Neural progenitor cell (in vitro differentiated cells): ENCODE measurements at regions not wholly inside any gene's neighbourhood (a gene's known extent, or its start where the extent isn't known, plus 50 kb on each side); places are given as distances from the start of the nearest gene placed in this dataset.
A peak's percentile ranks its signal among the peaks of the same experiment; 100 is the strongest.

Source experiments
- DNase-seq: peaks from one replicate; pipeline ENCODE4 v3.0.0-alpha.2; 2016; ENCODE audit warnings: low spot score
- H2AFZ ChIP-seq: fragments of 200-600 bp; sonication (generic); replicated peaks from 2 replicates; pipeline ENCODE4 v1.6.1; 2016; ENCODE audit warnings: antibody characterized with exemption
- H3F3A ChIP-seq: fragments of 200-600 bp; sonication (generic); 2 replicates; pipeline ENCODE4 v1.6.1; 2016; ENCODE audit warnings: antibody characterized with exemption, low read depth
- H3K27ac ChIP-seq: fragments of 200-600 bp; sonication (generic); 2 replicates; pipeline ENCODE4 v1.5.1; 2016; ENCODE audit warnings: mild to moderate bottlenecking
- H3K27me3 ChIP-seq: fragments of 200-600 bp; sonication (generic); 2 replicates; pipeline ENCODE4 v1.6.1; 2016; ENCODE audit warnings: mild to moderate bottlenecking, moderate library complexity
- H3K36me3 ChIP-seq: fragments of 200-600 bp; sonication (generic); 2 replicates; pipeline ENCODE4 v1.5.1; 2016
- H3K4me1 ChIP-seq: fragments of 200-600 bp; sonication (generic); 2 replicates; pipeline ENCODE4 v1.6.1; 2016; ENCODE audit warnings: mixed run types
- H3K4me2 ChIP-seq: fragments of 200-600 bp; sonication (generic); 2 replicates; pipeline ENCODE4 v1.6.1; 2016
- H3K4me3 ChIP-seq: fragments of 200-600 bp; sonication (generic); 2 replicates; pipeline ENCODE4 v1.5.1; 2016
- H3K79me2 ChIP-seq: fragments of 200-600 bp; sonication (generic); 2 replicates; pipeline ENCODE4 v1.6.1; 2016; ENCODE audit warnings: low read depth
- H3K9ac ChIP-seq: fragments of 200-600 bp; sonication (generic); 2 replicates; pipeline ENCODE4 v1.6.1; 2016
- H3K9me3 ChIP-seq: fragments of 200-600 bp; sonication (generic); 2 replicates; pipeline ENCODE4 v1.5.1; 2016; ENCODE audit warnings: low read depth
- H4K20me1 ChIP-seq: fragments of 200-600 bp; sonication (generic); 2 replicates; pipeline ENCODE4 v1.6.1; 2016; ENCODE audit warnings: low read depth
- H3K27ac Mint-ChIP-seq: 3 replicates; pipeline ENCODE4 v1.8.0; 2021; ENCODE audit warnings: mixed read lengths
- H3K27me3 Mint-ChIP-seq: 2 replicates; pipeline ENCODE4 v1.8.0; 2022; ENCODE audit warnings: low read depth, mild to moderate bottlenecking, inconsistent platforms, moderate library complexity, mixed read lengths; ENCODE audit not compliant: insufficient read depth
- H3K36me3 Mint-ChIP-seq: 3 replicates; pipeline ENCODE4 v1.8.0; 2021; ENCODE audit warnings: mixed read lengths
- H3K4me1 Mint-ChIP-seq: 3 replicates; pipeline ENCODE4 v1.8.0; 2021; ENCODE audit warnings: mixed read lengths
- H3K4me3 Mint-ChIP-seq: 3 replicates; pipeline ENCODE4 v1.8.0; 2021; ENCODE audit warnings: mild to moderate bottlenecking, moderate library complexity, mixed read lengths
- H3K9me3 Mint-ChIP-seq: 3 replicates; pipeline ENCODE4 v1.8.0; 2020; ENCODE audit warnings: mixed read lengths
- EZH2 ChIP-seq: fragments of 200-600 bp; sonication (generic); IDR thresholded peaks from 2 replicates; pipeline ENCODE4 v1.6.1; 2017; ENCODE audit warnings: antibody characterized with exemption, mild to moderate bottlenecking, moderate library complexity
- EZH2phosphoT487 ChIP-seq: fragments of 200-600 bp; sonication (generic); IDR thresholded peaks from 2 replicates; pipeline ENCODE4 v1.6.1; 2017; ENCODE audit warnings: antibody characterized with exemption
- TF ChIP-seq, protein P1 (sequence below): fragments of 200-600 bp; sonication (generic); IDR thresholded peaks from 2 replicates; pipeline ENCODE4 v1.5.1; 2017; ENCODE audit warnings: antibody characterized with exemption, mild to moderate bottlenecking

DNA sequence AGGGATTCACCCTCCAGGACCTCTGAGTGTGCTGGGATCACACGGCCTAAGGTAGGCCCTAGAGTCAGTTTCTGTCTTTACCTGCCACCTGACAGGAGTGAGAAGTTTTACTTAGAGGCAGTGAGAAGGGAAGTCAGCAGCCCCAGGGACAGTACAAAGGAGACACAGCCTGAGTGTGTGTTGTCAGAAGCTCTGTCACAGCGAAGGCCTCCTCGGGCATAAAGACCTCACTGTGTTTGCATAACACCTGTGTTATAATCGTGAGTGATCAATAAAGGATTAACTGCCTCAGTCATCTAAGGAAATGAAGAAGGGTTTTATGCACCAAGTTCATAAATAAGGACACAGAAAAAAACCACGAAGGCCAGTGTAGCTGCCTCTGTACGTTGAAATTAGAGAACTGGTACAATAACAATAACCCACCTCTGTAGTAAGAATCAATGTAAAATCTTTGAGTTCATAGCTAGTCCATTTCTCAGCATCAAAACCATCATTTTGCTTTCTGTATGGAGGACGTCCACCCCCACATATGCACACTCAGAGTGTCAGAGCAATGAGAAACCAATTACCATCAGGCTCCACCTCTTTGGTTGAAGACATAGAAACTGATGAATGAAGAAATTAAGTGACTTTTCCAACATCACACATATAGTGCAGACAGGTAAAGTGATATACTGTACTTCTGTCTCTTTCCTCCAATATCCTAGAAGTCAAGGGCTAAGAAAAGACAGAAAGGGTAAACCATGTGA lies 159.3 kb downstream of the DAD1 start:
- Histone ChIP-seq H4K20me1 (no peaks in the 10 kb centered on the region), H3K79me2 (no peaks in the 10 kb centered on the region), H3K9me3 (no peaks in the 10 kb centered on the region), H3K4me1 (no peaks in the 10 kb centered on the region), H3K4me2 (no peak overlapping the region), H3K4me3 (no peak overlapping the region), H3F3A (no peaks in the 10 kb centered on the region), H3K27ac (no peak overlapping the region), H3K9ac (no peak overlapping the region), H3K27me3 (no peaks in the 10 kb centered on the region), H2AFZ (no peak overlapping the region), H3K36me3 (no peaks in the 10 kb centered on the region)
- peaks cover 72% of the 10 kb centered on the region for H3K4me1 Mint-ChIP-seq
- H3K36me3 Mint-ChIP-seq, result no peaks in the 10 kb centered on the region
- H3K4me3 Mint-ChIP-seq, result no peak overlapping the region
- peaks cover 4% of the 10 kb centered on the region for H3K9me3 Mint-ChIP-seq
- H3K27ac Mint-ChIP-seq, result peak overlapping the region; percentile 74
- peaks cover 3% of the 10 kb centered on the region for H3K27me3 Mint-ChIP-seq
- TF ChIP-seq, protein P1, sequence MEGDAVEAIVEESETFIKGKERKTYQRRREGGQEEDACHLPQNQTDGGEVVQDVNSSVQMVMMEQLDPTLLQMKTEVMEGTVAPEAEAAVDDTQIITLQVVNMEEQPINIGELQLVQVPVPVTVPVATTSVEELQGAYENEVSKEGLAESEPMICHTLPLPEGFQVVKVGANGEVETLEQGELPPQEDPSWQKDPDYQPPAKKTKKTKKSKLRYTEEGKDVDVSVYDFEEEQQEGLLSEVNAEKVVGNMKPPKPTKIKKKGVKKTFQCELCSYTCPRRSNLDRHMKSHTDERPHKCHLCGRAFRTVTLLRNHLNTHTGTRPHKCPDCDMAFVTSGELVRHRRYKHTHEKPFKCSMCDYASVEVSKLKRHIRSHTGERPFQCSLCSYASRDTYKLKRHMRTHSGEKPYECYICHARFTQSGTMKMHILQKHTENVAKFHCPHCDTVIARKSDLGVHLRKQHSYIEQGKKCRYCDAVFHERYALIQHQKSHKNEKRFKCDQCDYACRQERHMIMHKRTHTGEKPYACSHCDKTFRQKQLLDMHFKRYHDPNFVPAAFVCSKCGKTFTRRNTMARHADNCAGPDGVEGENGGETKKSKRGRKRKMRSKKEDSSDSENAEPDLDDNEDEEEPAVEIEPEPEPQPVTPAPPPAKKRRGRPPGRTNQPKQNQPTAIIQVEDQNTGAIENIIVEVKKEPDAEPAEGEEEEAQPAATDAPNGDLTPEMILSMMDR, result no peak
- no peak for TF ChIP-seq EZH2
- no peak for TF ChIP-seq EZH2phosphoT487
- DNase-seq, result no peak

DNA sequence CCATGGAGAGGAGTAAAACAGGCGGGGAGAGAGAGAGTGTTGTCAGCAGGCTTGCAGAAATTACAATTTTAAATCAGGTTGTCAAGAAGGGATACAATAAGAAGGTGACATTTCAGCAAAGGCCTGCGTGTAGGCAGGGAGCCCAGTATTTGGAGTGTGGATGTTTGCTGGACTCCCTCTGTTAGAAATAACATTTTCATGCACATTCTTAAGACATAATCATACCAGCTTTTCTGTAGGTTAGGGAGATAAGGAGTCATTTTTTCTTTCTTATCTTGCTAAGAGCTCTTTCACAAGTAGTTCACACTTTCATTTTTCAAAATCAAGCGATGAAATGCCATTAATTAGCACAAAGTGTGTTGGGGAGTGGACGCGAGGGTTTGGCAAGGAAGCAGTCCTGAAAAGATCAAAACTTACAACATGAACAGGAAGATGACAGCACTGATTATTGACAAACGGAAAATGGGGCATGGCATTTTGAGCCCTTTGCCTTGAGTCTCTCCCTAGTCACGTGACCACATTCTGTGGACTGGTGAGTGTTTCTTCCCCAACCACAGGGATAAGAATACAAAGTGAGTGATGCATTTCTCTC lies 160.2 kb downstream of the DAD1 start:
- Mint-ChIP-seq H3K27me3 (peaks cover 6% of the 10 kb centered on the region), H3K27ac (peak overlapping the region; percentile 76)

DNA sequence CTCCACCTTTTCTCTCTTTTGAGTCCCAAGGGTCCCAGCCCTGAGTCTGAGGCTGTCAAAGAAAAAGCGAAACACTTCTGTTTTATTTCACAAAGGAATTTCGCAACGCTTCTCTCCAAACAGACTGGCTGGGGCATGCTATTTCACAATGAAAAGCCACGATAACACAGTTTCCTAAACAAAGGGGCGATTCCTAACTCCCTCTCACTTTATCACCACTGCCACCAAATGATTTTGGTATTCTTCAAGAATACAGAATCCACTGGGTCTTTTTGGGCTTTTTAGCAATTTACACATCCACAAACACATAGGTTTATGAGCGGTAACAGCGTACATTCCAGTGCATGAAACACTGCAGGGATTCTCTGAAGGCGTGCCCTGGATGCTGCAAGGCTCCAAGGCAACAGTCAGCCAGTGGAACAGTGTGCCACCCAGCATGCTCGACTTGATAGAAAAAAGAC lies 161.2 kb downstream of the DAD1 start:
- TF ChIP-seq, protein P1, result no peak
- no peak for TF ChIP-seq EZH2
- no peak for TF ChIP-seq EZH2phosphoT487
- H3K4me1 ChIP-seq, result no peaks in the 10 kb centered on the region
- H3K4me2 ChIP-seq, result no peak overlapping the region
- H3K9me3 ChIP-seq, result no peaks in the 10 kb centered on the region
- Mint-ChIP-seq H3K36me3 (no peaks in the 10 kb centered on the region), H3K27me3 (peaks cover 7% of the 10 kb centered on the region), H3K4me3 (peak overlapping the region; percentile 80), H3K27ac (peak overlapping the region; percentile 98), H3K4me1 (peaks cover 57% of the 10 kb centered on the region), H3K9me3 (peaks cover 4% of the 10 kb centered on the region)
- H3K4me3 ChIP-seq, result no peak overlapping the region
- H3F3A ChIP-seq, result no peaks in the 10 kb centered on the region
- no peaks in the 10 kb centered on the region for H3K36me3 ChIP-seq
- H3K9ac ChIP-seq, result no peak overlapping the region
- peak overlapping the region; percentile 51 for H2AFZ ChIP-seq
- DNase-seq, result peak; percentile 17
- no peaks in the 10 kb centered on the region for H3K27me3 ChIP-seq
- H3K79me2 ChIP-seq, result no peaks in the 10 kb centered on the region
- H4K20me1 ChIP-seq, result no peaks in the 10 kb centered on the region
- H3K27ac ChIP-seq, result no peak overlapping the region

More for the DNA sequence above, 160.2 kb downstream of the DAD1 start:
- no peak for TF ChIP-seq EZH2
- TF ChIP-seq, protein P1, result no peak
- Histone ChIP-seq H3K36me3 (no peaks in the 10 kb centered on the region), H3K27me3 (no peaks in the 10 kb centered on the region), H3F3A (no peaks in the 10 kb centered on the region), H3K4me3 (no peak overlapping the region), H2AFZ (no peak overlapping the region), H3K9ac (no peak overlapping the region), H4K20me1 (no peaks in the 10 kb centered on the region), H3K27ac (no peak overlapping the region), H3K79me2 (no peaks in the 10 kb centered on the region), H3K9me3 (no peaks in the 10 kb centered on the region), H3K4me1 (no peaks in the 10 kb centered on the region), H3K4me2 (no peak overlapping the region)
- Mint-ChIP-seq H3K9me3 (peaks cover 4% of the 10 kb centered on the region), H3K4me3 (peak overlapping the region; percentile 23), H3K36me3 (no peaks in the 10 kb centered on the region), H3K4me1 (peaks cover 67% of the 10 kb centered on the region)
- DNase-seq, result no peak
